CD14-positive monocyte (primary cell): ENCODE measurements at regions not wholly inside any gene's neighbourhood (a gene's known extent, or its start where the extent isn't known, plus 50 kb on each side); places are given as distances from the start of the nearest gene placed in this dataset.

Experiments
- DNase-seq, 3 donors: peaks; one replicate each; pipeline ENCODE4 v3.0.0-alpha.2; 2011 to 2022
- H2AFZ ChIP-seq: 2 replicates; pipeline ENCODE4 v1.6.0; 2012; ENCODE audit warnings: mild to moderate bottlenecking, low read depth, low read length, inconsistent platforms; ENCODE audit not compliant: insufficient read depth, poor library complexity, severe bottlenecking
- H3K27ac ChIP-seq, 2 donors: 1 replicate in 1 of 2; 2 replicates in 1 of 2; pipeline ENCODE4 v1.5.1; 2012 to 2013; ENCODE audit warnings: low read length in 2 of 2, control low read depth in 1 of 2, inconsistent platforms in 1 of 2, low read depth in 1 of 2, mild to moderate bottlenecking in 1 of 2
- H3K27me3 ChIP-seq, 2 donors: one replicate each; pipeline versions ENCODE4 v1.6.0 to v1.6.1; 2011 to 2013; ENCODE audit warnings: low read length in 2 of 2; ENCODE audit not compliant: control insufficient read depth in 2 of 2, insufficient read depth in 2 of 2
- H3K36me3 ChIP-seq, 2 donors: replicated peaks in 1 of 2; 1 replicate in 1 of 2; 2 replicates in 1 of 2; pipeline versions ENCODE4 v1.5.1 to v1.6.1; 2012 to 2013; ENCODE audit warnings: low read length in 2 of 2, control low read depth in 1 of 2, inconsistent platforms in 1 of 2, mild to moderate bottlenecking in 1 of 2; ENCODE audit not compliant: insufficient read depth in 2 of 2, control insufficient read depth in 1 of 2
- H3K4me1 ChIP-seq, 2 donors: 1 replicate in 1 of 2; 2 replicates in 1 of 2; pipeline versions ENCODE4 v1.5.1 to v1.6.1; 2012 to 2013; ENCODE audit warnings: low read length in 2 of 2, control low read depth in 1 of 2, inconsistent platforms in 1 of 2, mild to moderate bottlenecking in 1 of 2, moderate library complexity in 1 of 2; ENCODE audit not compliant: insufficient read depth in 2 of 2, control insufficient read depth in 1 of 2
- H3K4me2 ChIP-seq: replicated peaks from 2 replicates; pipeline ENCODE3; 2012; ENCODE audit warnings: low read length, moderate library complexity, mild to moderate bottlenecking; ENCODE audit not compliant: poor library complexity, severe bottlenecking; ENCODE audit errors: extremely low read depth
- H3K4me3 ChIP-seq, 3 experiments: fragments of 200-600 bp in 1 of 3; sonication (generic) in 1 of 3; replicated peaks in 1 of 3; 1 replicate in 2 of 3; 2 replicates in 1 of 3; pipeline ENCODE4 v1.5.1; 2011 to 2013; ENCODE audit warnings: low read length in 3 of 3, mild to moderate bottlenecking in 3 of 3, control low read depth in 2 of 3, low read depth in 2 of 3, inconsistent platforms in 1 of 3, moderate library complexity in 1 of 3
- H3K79me2 ChIP-seq: 2 replicates; pipeline ENCODE4 v1.6.0; 2012; ENCODE audit warnings: mild to moderate bottlenecking, control low read depth, inconsistent platforms, low read length, moderate library complexity; ENCODE audit not compliant: insufficient read depth
- H3K9ac ChIP-seq: 2 replicates; pipeline ENCODE4 v1.6.0; 2017; ENCODE audit warnings: low read length, mild to moderate bottlenecking; ENCODE audit not compliant: insufficient read depth, poor library complexity, severe bottlenecking
- H3K9me3 ChIP-seq, 2 donors: replicated peaks in 1 of 2; 1 replicate in 1 of 2; 2 replicates in 1 of 2; pipeline versions ENCODE4 v1.5.1 to v1.6.1; 2012 to 2013; ENCODE audit warnings: low read length in 2 of 2, control low read depth in 1 of 2; ENCODE audit not compliant: control insufficient read depth in 1 of 2, insufficient read depth in 1 of 2
- H4K20me1 ChIP-seq: 2 replicates; pipeline ENCODE4 v1.6.0; 2012; ENCODE audit warnings: mild to moderate bottlenecking, low read length, control low read depth, moderate library complexity; ENCODE audit not compliant: insufficient read depth
- H3K27ac Mint-ChIP-seq, 7 donors: one replicate each; pipeline ENCODE4 v1.8.0; 2020; ENCODE audit warnings: mild to moderate bottlenecking in 7 of 7, mixed read lengths in 7 of 7, moderate library complexity in 6 of 7, inconsistent platforms in 2 of 7
- H3K27me3 Mint-ChIP-seq, 3 donors: one replicate each; pipeline ENCODE4 v1.8.0; 2021 to 2022; ENCODE audit warnings: low read depth in 3 of 3, mild to moderate bottlenecking in 3 of 3, mixed read lengths in 3 of 3, moderate library complexity in 3 of 3, inconsistent platforms in 1 of 3
- H3K36me3 Mint-ChIP-seq, 2 donors: one replicate each; pipeline ENCODE4 v1.8.0; 2020; ENCODE audit warnings: mixed read lengths in 2 of 2, inconsistent platforms in 1 of 2, mild to moderate bottlenecking in 1 of 2
- H3K4me1 Mint-ChIP-seq: one replicate; pipeline ENCODE4 v1.8.0; 2020; ENCODE audit warnings: mild to moderate bottlenecking, mixed read lengths
- H3K4me3 Mint-ChIP-seq, 2 donors: one replicate each; pipeline ENCODE4 v1.8.0; 2020; ENCODE audit warnings: mild to moderate bottlenecking in 2 of 2, mixed read lengths in 2 of 2, moderate library complexity in 1 of 2
- H3K9me3 Mint-ChIP-seq, 7 donors: one replicate each; pipeline ENCODE4 v1.8.0; 2020 to 2022; ENCODE audit warnings: mixed read lengths in 7 of 7, mild to moderate bottlenecking in 6 of 7, moderate library complexity in 6 of 7, inconsistent platforms in 2 of 7
- WGBS: methylation state at CpG from one replicate; pipeline ENCODE4 v1.1.5; 2013; ENCODE audit warnings: missing lambda C conversion rate; ENCODE audit not compliant: insufficient coverage; 5-methylcytosine and 5-hydroxymethylcytosine counted together
- intact Hi-C, 2 donors: fragments of 100-400 bp; cut with micrococcal nuclease; formaldehyde crosslinking; loops; one replicate each; pipeline versions ENCODE4 v1.15.0 to v1.15.1; 2023
- TF ChIP-seq, protein P1 (sequence below): fragments of 200-600 bp; IDR thresholded peaks from one replicate; pipeline ENCODE4 v1.8.0; 2022; ENCODE audit warnings: antibody characterized with exemption, mild to moderate bottlenecking

DNA sequence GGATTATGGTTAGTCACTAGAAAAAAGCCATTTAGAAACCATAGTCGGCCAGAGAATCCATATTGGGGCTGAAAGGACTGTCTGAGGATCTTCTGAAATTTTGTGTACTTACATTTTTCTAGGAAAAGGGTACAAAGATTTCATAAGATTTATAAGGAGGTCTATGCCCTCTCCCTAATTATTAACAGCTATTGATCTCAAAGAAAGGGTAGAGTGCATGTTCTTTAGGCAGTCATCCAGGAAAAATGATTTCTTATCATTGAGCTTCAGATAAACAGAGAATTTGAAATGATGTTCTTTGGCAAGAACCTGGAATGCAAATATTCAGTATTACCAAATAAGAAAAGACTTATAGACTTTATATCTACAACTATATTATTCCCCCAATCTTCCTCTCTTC is 195.3 kb downstream of the ACTR3 start:
- Mint-ChIP-seq H3K27ac (peak overlapping the region in 1 of 7 donors; percentile 5), H3K27me3 (no peaks in the 10 kb centered on the region), H3K9me3 (peaks cover 0 to 9% (median 4%) of the 10 kb centered on the region in 7 donors), H3K36me3 (no peaks in the 10 kb centered on the region), H3K4me3 (no peak overlapping the region), H3K4me1 (no peaks in the 10 kb centered on the region)
- H3K9ac ChIP-seq = no peak overlapping the region
- no peaks in the 10 kb centered on the region for H3K79me2 ChIP-seq
- TF ChIP-seq, protein P1, sequence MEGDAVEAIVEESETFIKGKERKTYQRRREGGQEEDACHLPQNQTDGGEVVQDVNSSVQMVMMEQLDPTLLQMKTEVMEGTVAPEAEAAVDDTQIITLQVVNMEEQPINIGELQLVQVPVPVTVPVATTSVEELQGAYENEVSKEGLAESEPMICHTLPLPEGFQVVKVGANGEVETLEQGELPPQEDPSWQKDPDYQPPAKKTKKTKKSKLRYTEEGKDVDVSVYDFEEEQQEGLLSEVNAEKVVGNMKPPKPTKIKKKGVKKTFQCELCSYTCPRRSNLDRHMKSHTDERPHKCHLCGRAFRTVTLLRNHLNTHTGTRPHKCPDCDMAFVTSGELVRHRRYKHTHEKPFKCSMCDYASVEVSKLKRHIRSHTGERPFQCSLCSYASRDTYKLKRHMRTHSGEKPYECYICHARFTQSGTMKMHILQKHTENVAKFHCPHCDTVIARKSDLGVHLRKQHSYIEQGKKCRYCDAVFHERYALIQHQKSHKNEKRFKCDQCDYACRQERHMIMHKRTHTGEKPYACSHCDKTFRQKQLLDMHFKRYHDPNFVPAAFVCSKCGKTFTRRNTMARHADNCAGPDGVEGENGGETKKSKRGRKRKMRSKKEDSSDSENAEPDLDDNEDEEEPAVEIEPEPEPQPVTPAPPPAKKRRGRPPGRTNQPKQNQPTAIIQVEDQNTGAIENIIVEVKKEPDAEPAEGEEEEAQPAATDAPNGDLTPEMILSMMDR = no peak
- H3K36me3 ChIP-seq = no peaks in the 10 kb centered on the region
- H2AFZ ChIP-seq = no peak overlapping the region
- peaks cover 0 to 2% of the 10 kb centered on the region in 2 donors for H3K9me3 ChIP-seq
- no peak overlapping the region for H3K27ac ChIP-seq
- H3K4me1 ChIP-seq = no peaks in the 10 kb centered on the region
- H3K4me2 ChIP-seq = no peak overlapping the region
- intact Hi-C loops = no loop called here
- DNase-seq = no peak
- no peaks in the 10 kb centered on the region for H3K27me3 ChIP-seq
- no peaks in the 10 kb centered on the region for H4K20me1 ChIP-seq
- no CpG with 5 or more reads among the region's 1 CpG for WGBS
- H3K4me3 ChIP-seq = no peak overlapping the region

DNA sequence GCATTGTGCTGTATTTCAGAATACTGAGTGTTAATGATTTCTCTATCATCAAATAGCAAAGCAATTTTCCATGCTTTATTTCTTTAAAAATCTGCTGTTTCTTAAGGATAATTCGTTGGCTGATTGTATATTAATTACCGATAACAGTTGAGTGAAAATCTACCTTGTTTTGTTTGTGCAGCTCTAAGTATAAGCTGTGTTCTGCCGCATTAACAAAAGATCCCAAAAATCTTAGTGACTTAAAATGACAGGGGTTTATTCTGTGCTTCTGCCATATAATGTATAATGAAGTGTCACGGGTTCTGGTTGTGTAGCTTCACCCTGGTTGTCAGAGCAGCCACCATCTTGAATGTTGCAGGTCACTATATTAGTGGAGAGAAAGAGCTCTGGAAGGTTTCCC is 196.1 kb downstream of the ACTR3 start:
- H3K4me3 ChIP-seq = no peak overlapping the region
- H3K79me2 ChIP-seq = no peaks in the 10 kb centered on the region
- WGBS = no CpG with 5 or more reads among the region's 4 CpGs
- H3K9me3 ChIP-seq = peaks cover 0 to 2% of the 10 kb centered on the region in 2 donors
- no peak overlapping the region for H2AFZ ChIP-seq
- H3K4me1 Mint-ChIP-seq = no peaks in the 10 kb centered on the region
- no peak overlapping the region for H3K27ac Mint-ChIP-seq
- no peaks in the 10 kb centered on the region for H3K27me3 Mint-ChIP-seq
- H3K4me3 Mint-ChIP-seq = no peak overlapping the region
- H3K9ac ChIP-seq = no peak overlapping the region
- no peaks in the 10 kb centered on the region for H4K20me1 ChIP-seq
- no peak overlapping the region for H3K4me2 ChIP-seq
- H3K9me3 Mint-ChIP-seq = peaks cover 0 to 9% (median 4%) of the 10 kb centered on the region in 7 donors
- no peaks in the 10 kb centered on the region for H3K4me1 ChIP-seq
- no peak for DNase-seq
- intact Hi-C loops = no loop called here
- H3K36me3 Mint-ChIP-seq = no peaks in the 10 kb centered on the region
- TF ChIP-seq, protein P1 = no peak
- no peak overlapping the region for H3K27ac ChIP-seq
- H3K27me3 ChIP-seq = no peaks in the 10 kb centered on the region
- no peaks in the 10 kb centered on the region for H3K36me3 ChIP-seq
